ENCODE measurements at regions not wholly inside any gene's neighbourhood (a gene's known extent, or its start where the extent isn't known, plus 50 kb on each side); places are given as distances from the start of the nearest gene placed in this dataset.

GRCh38 chr14:98835051-98835824 lies 436.8 kb downstream of the BCL11B start:
- TF ChIP-seq GATA1 (IDR thresholded peaks at IDR 0.05; ENCODE audit: low read depth, low read length) (no peak), POLR2A (IDR thresholded peaks at IDR 0.05; ENCODE audit: low read length) (no peak)

Data from erythroblast (primary cell).